ENCODE measurements at regions not wholly inside any gene's neighbourhood (a gene's known extent, or its start where the extent isn't known, plus 50 kb on each side); places are given as distances from the start of the nearest gene placed in this dataset.

DNA sequence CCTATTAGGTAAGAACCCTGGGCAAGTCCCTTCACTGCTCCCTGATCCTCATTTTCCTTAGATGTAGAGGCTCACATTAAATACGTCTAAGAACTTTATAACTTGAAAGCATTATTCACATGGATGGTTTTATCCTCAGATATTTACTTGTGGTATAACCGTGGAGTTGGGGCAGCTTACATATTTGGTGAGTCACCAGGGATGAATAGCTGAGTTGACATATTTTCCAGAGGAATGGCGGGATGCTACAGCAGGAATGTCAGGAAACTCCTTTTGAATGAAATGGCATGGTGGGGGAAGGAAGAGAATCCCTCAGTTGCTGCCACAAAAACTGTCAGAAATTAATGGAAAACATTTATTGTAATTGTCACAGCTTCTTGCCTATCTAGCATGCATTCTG lies 165.3 kb upstream of the RPS6KA3 start:
- Histone ChIP-seq H3K4me1 (replicated peaks; ENCODE audit: insufficient read depth) (peaks cover 7% of the 10 kb centered on the region; the same call in 1 of the 2 replicates), H3K27me3 (ENCODE audit: insufficient read depth, low read depth) (no peaks in the 10 kb centered on the region), H4K20me1 (ENCODE audit: insufficient read depth) (no peaks in the 10 kb centered on the region), H3K9me2 (ENCODE audit: insufficient read depth) (no peaks in the 10 kb centered on the region), H3K79me2 (ENCODE audit: low read depth) (no peaks in the 10 kb centered on the region), H2AFZ (no peak overlapping the region), H3F3A (ENCODE audit: insufficient read depth, low read depth) (no peaks in the 10 kb centered on the region), H3K4me3 (no peak overlapping the region), H3K4me2 (no peak overlapping the region), H3K9me3 (ENCODE audit: insufficient read depth, low read depth) (no peaks in the 10 kb centered on the region), H3K36me3 (ENCODE audit: low read depth) (no peaks in the 10 kb centered on the region), H3K27ac (no peak overlapping the region)
- ChIA-PET POLR2A (ENCODE audit: unreplicated experiment) (no interaction called here), CTCF (no interaction called here)
- DNase-seq: no peak
- no TSS peak for BruUV-seq (replicated peaks)
- intact Hi-C loops (cut with micrococcal nuclease; ENCODE audit: unreplicated experiment): loop anchor here (2.0 kb wide), 1 partner anchor 69 kb away; no protein-coding TSS in a partner anchor
- TF ChIP-seq, protein P1, sequence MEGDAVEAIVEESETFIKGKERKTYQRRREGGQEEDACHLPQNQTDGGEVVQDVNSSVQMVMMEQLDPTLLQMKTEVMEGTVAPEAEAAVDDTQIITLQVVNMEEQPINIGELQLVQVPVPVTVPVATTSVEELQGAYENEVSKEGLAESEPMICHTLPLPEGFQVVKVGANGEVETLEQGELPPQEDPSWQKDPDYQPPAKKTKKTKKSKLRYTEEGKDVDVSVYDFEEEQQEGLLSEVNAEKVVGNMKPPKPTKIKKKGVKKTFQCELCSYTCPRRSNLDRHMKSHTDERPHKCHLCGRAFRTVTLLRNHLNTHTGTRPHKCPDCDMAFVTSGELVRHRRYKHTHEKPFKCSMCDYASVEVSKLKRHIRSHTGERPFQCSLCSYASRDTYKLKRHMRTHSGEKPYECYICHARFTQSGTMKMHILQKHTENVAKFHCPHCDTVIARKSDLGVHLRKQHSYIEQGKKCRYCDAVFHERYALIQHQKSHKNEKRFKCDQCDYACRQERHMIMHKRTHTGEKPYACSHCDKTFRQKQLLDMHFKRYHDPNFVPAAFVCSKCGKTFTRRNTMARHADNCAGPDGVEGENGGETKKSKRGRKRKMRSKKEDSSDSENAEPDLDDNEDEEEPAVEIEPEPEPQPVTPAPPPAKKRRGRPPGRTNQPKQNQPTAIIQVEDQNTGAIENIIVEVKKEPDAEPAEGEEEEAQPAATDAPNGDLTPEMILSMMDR (conservative IDR thresholded peaks at IDR 0.05): no peak

DNA sequence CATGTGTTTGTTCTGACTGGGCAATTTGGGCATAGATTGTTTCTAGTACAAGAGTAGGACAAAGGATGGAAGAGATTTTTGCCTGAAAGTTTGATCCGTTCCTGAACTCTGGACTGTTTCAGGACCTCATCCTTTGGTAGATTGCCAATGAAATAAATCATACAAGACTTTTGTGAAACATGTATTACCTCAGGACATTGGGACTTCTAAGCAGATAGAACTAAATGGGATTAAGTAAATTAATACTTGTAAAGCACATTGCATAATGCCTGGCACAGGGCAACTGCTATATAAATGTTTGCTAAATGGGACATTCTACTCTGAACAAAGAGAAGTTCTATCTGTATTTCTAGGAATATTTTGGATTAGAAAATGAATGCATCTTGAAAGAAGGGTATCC lies 164.8 kb upstream of the RPS6KA3 start:
- Histone ChIP-seq H3K79me2 (ENCODE audit: low read depth) (no peaks in the 10 kb centered on the region), H3K4me3 (no peak overlapping the region), H3K9me2 (ENCODE audit: insufficient read depth) (no peaks in the 10 kb centered on the region), H4K20me1 (ENCODE audit: insufficient read depth) (no peaks in the 10 kb centered on the region), H3K27me3 (ENCODE audit: insufficient read depth, low read depth) (no peaks in the 10 kb centered on the region), H3K4me2 (no peak overlapping the region), H3K4me1 (replicated peaks; ENCODE audit: insufficient read depth) (peaks cover 7% of the 10 kb centered on the region; the same call in 1 of the 2 replicates), H3K9me3 (ENCODE audit: insufficient read depth, low read depth) (no peaks in the 10 kb centered on the region), H2AFZ (no peak overlapping the region), H3F3A (ENCODE audit: insufficient read depth, low read depth) (no peaks in the 10 kb centered on the region), H3K27ac (no peak overlapping the region), H3K36me3 (ENCODE audit: low read depth) (no peaks in the 10 kb centered on the region)
- no peak for TF ChIP-seq EZH2 (IDR thresholded peaks at IDR 0.05; ENCODE audit: low read depth)
- TF ChIP-seq, protein P1 (conservative IDR thresholded peaks at IDR 0.05): no peak
- CTCF ChIA-PET: no interaction called here
- no TSS peak for BruUV-seq (replicated peaks)
- no peak for DNase-seq
- intact Hi-C loops (cut with micrococcal nuclease; ENCODE audit: unreplicated experiment): no loop called here
- POLR2A ChIA-PET (ENCODE audit: unreplicated experiment): no interaction called here

DNA sequence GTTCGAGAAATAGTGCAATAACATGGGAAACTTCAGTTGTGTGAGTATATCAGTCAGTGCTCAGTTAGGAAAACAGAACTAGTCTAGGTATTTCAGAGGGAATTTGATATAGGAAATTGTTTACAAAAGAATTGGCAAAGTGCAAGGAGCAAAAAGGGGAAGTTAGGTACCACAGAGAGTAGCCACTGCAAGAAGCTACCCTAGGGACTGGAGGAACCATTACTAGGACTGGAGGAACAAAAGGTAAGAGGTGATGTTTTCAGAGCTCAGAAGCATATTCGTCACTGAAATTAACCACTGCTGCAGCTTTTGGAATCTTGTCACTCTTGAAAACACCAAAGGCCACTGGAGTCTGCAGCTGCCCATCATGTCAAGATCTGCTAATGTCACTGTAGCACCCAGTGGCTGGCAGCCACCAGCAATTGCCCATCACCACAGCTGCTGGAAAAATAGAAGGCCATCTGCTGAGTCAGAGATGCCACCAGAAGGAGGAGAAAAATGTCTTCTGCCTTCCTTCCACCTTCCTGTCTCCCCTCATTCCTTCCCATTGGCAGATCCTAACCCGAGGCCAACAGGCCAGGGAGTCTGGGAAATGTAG lies 160.6 kb upstream of the RPS6KA3 start:
- TF ChIP-seq, protein P1 (conservative IDR thresholded peaks at IDR 0.05): no peak
- TF ChIP-seq EZH2 (IDR thresholded peaks at IDR 0.05; ENCODE audit: low read depth): no peak
- intact Hi-C loops (cut with micrococcal nuclease; ENCODE audit: unreplicated experiment): no loop called here
- CTCF ChIA-PET: no interaction called here
- Histone ChIP-seq H3K36me3 (ENCODE audit: low read depth) (no peaks in the 10 kb centered on the region), H3K4me2 (no peak overlapping the region), H3K9me2 (ENCODE audit: insufficient read depth) (no peaks in the 10 kb centered on the region), H3K4me1 (replicated peaks; ENCODE audit: insufficient read depth) (no peaks in the 10 kb centered on the region), H3K79me2 (ENCODE audit: low read depth) (no peaks in the 10 kb centered on the region), H3K27ac (no peak overlapping the region), H3K27me3 (ENCODE audit: insufficient read depth, low read depth) (no peaks in the 10 kb centered on the region), H2AFZ (no peak overlapping the region), H3K4me3 (no peak overlapping the region), H3F3A (ENCODE audit: insufficient read depth, low read depth) (no peaks in the 10 kb centered on the region), H3K9me3 (ENCODE audit: insufficient read depth, low read depth) (no peaks in the 10 kb centered on the region), H4K20me1 (ENCODE audit: insufficient read depth) (no peaks in the 10 kb centered on the region)
- DNase-seq: no peak
- POLR2A ChIA-PET (ENCODE audit: unreplicated experiment): no interaction called here
- no TSS peak for BruUV-seq (replicated peaks)

Data from PC-9 (cell line).